Globus pallidus (tissue), 1 donor: ENCODE measurements at regions not wholly inside any gene's neighbourhood (a gene's known extent, or its start where the extent isn't known, plus 50 kb on each side); places are given as distances from the start of the nearest gene placed in this dataset.
"Not testable (repeated sequence)": the region's sequence is repeated elsewhere in the genome, so short reads cannot be mapped to it uniquely, and the experiment has no call there.

Experiments used
- DNase-seq: peaks from one replicate; pipeline ENCODE4 v3.0.0-alpha.2; 2015; ENCODE audit warnings: low spot score

- DNase-seq: no peak
These were observed 50.5 kb upstream of the PARP4 start for GRCh38 chr13:24563087-24563486.

GRCh38 chr13:24563971-24564370, 51.4 kb upstream of the PARP4 start:
- not testable (repeated sequence) for DNase-seq

GRCh38 chr13:24564881-24565280, 52.3 kb upstream of the PARP4 start:
- DNase-seq: no peak

GRCh38 chr13:24567593-24567992, 55.0 kb upstream of the PARP4 start:
- DNase-seq: not testable (repeated sequence)

GRCh38 chr13:24574847-24575246, 62.3 kb upstream of the PARP4 start:
- DNase-seq: no peak

GRCh38 chr13:24580315-24580714, 67.7 kb upstream of the PARP4 start:
- DNase-seq: peak; percentile 0

- DNase-seq: not testable (repeated sequence)
These were observed 69.0 kb upstream of the PARP4 start for GRCh38 chr13:24581578-24581977.

- DNase-seq: not testable (repeated sequence)
These were observed 79.1 kb upstream of the PARP4 start for GRCh38 chr13:24591697-24592096.

- DNase-seq: not testable (repeated sequence)
These were observed 82.1 kb upstream of the ATP12A start for GRCh38 chr13:24597906-24598670.

GRCh38 chr13:24599019-24599791, 81.0 kb upstream of the ATP12A start:
- not testable (repeated sequence) for DNase-seq

- DNase-seq: no peak
These were observed 74.3 kb upstream of the ATP12A start for GRCh38 chr13:24605923-24606372.

GRCh38 chr13:24606486-24607170, 73.6 kb upstream of the ATP12A start:
- no peak for DNase-seq

GRCh38 chr13:24610956-24611355, 69.3 kb upstream of the ATP12A start:
- DNase-seq: no peak

GRCh38 chr13:24612726-24613125, 67.5 kb upstream of the ATP12A start:
- no peak for DNase-seq

GRCh38 chr13:24613128-24613527, 67.1 kb upstream of the ATP12A start:
- DNase-seq: no peak

- DNase-seq: no peak
These were observed 66.5 kb upstream of the ATP12A start for GRCh38 chr13:24613755-24614154.

- DNase-seq: no peak
These were observed 65.7 kb upstream of the ATP12A start for GRCh38 chr13:24614306-24615080.

GRCh38 chr13:24615114-24615513, 65.1 kb upstream of the ATP12A start:
- no peak for DNase-seq

GRCh38 chr13:24615911-24616472, 64.2 kb upstream of the ATP12A start:
- DNase-seq: no peak

- DNase-seq: no peak
These were observed 63.7 kb upstream of the ATP12A start for GRCh38 chr13:24616514-24616913.

- DNase-seq: no peak
These were observed 62.8 kb upstream of the ATP12A start for GRCh38 chr13:24617256-24618010.
